HL-60 (cell line): ENCODE measurements at regions not wholly inside any gene's neighbourhood (a gene's known extent, or its start where the extent isn't known, plus 50 kb on each side); places are given as distances from the start of the nearest gene placed in this dataset.
"Not testable (repeated sequence)": the region's sequence is repeated elsewhere in the genome, so short reads cannot be mapped to it uniquely, and the experiment has no call there.

Source experiments
- DNase-seq, 2 experiments: peaks; one replicate each; pipeline ENCODE4 v3.0.0-alpha.2; 2010 to 2020; ENCODE audit warnings: low read depth in 1 of 2, low spot score in 1 of 2
- H3K27ac ChIP-seq: fragments of 250-450 bp; sonication (Bioruptor Pico); replicated peaks from 2 replicates; pipeline ENCODE4 v1.5.1; 2020; ENCODE audit warnings: mild to moderate bottlenecking, moderate library complexity
- H3K27me3 ChIP-seq: fragments of 250-450 bp; sonication (Bioruptor Pico); 2 replicates; pipeline ENCODE4 v1.5.1; 2021; ENCODE audit warnings: mild to moderate bottlenecking, moderate library complexity; ENCODE audit not compliant: insufficient read depth, poor library complexity, severe bottlenecking
- H3K4me3 ChIP-seq: replicated peaks from 2 replicates; pipeline ENCODE4 v1.5.1; 2011; ENCODE audit warnings: mild to moderate bottlenecking, control low read depth, low read length; ENCODE audit not compliant: insufficient read depth
- CTCF ChIP-seq: IDR thresholded peaks from one replicate; pipeline ENCODE4 v1.5.1; 2011; ENCODE audit warnings: low read length, control low read depth, inconsistent platforms; ENCODE audit not compliant: insufficient read depth
- GABPA ChIP-seq: IDR thresholded peaks from 2 replicates; pipeline ENCODE4 v1.6.1; 2012; ENCODE audit warnings: low read depth
- POLR2AphosphoS5 ChIP-seq: IDR thresholded peaks from 2 replicates; pipeline ENCODE4 v1.6.1; 2012; ENCODE audit warnings: low read depth
- REST ChIP-seq: IDR thresholded peaks from 2 replicates; pipeline ENCODE4 v1.6.1; 2012; ENCODE audit warnings: low read depth; ENCODE audit not compliant: insufficient replicate concordance
- SPI1 ChIP-seq: IDR thresholded peaks from 2 replicates; pipeline ENCODE4 v1.6.1; 2012; ENCODE audit warnings: low read depth, mild to moderate bottlenecking, borderline replicate concordance

- DNase-seq: no peak
- H3K4me3 ChIP-seq: no peak overlapping the region
- no peaks in the 10 kb centered on the region for H3K27me3 ChIP-seq
- TF ChIP-seq REST (no peak), CTCF (no peak), SPI1 (no peak), POLR2AphosphoS5 (no peak), GABPA (no peak)
- no peak overlapping the region for H3K27ac ChIP-seq
Observed at GRCh38 chr4:79676705-79677104, 268.7 kb upstream of the GK2 start.

- not testable (repeated sequence) for H3K27ac ChIP-seq, H3K27me3 ChIP-seq, DNase-seq, H3K4me3 ChIP-seq
Observed at GRCh38 chr4:79674906-79675305, 266.9 kb upstream of the GK2 start.

- peak in 1 of 2 experiments; percentile 33 for DNase-seq
- no peak overlapping the region for H3K27ac ChIP-seq
- TF ChIP-seq SPI1 (peak; percentile 94), CTCF (no peak)
- no peaks in the 10 kb centered on the region for H3K27me3 ChIP-seq
- H3K4me3 ChIP-seq: no peak overlapping the region
Observed at GRCh38 chr4:79673898-79674297, 265.9 kb upstream of the GK2 start.

- no peak for DNase-seq
- Histone ChIP-seq H3K4me3 (no peak overlapping the region), H3K27ac (no peak overlapping the region), H3K27me3 (no peaks in the 10 kb centered on the region)
- TF ChIP-seq POLR2AphosphoS5 (no peak), CTCF (no peak), GABPA (no peak), REST (no peak), SPI1 (no peak; the same call in 1 of the 2 replicates)
Observed at GRCh38 chr4:79673377-79673776, 265.3 kb upstream of the GK2 start.
